A549 (cell line): ENCODE measurements at regions not wholly inside any gene's neighbourhood (a gene's known extent, or its start where the extent isn't known, plus 50 kb on each side); places are given as distances from the start of the nearest gene placed in this dataset.

ENCODE experiments used
- CHD2 ChIP-seq: fragments of 150-350 bp; IDR thresholded peaks from 2 replicates; pipeline ENCODE4 v1.6.1; 2014; ENCODE audit warnings: low read length; ENCODE audit not compliant: partially characterized antibody
- EP300 ChIP-seq, 2 experiments: fragments of >200 bp; sonication (Bioruptor Twin); formaldehyde crosslinking; IDR thresholded peaks; 2 replicates in 1 of 2; 3 replicates in 1 of 2; pipeline ENCODE4 v1.6.1; 2016 to 2017
- JUN ChIP-seq, 2 experiments: fragments of >200 bp; sonication (Bioruptor Twin); formaldehyde crosslinking; IDR thresholded peaks; 2 replicates in 1 of 2; 3 replicates in 1 of 2; pipeline ENCODE4 v1.6.1; 2016 to 2017
- POLR2A ChIP-seq: IDR thresholded peaks from 2 replicates; pipeline ENCODE4 v1.6.1; 2012; ENCODE audit warnings: mild to moderate bottlenecking, low read length
- RAD21 ChIP-seq, 2 experiments: fragments of >200 bp in 1 of 2; sonication (Bioruptor Twin) in 1 of 2; formaldehyde crosslinking in 1 of 2; IDR thresholded peaks in 1 of 2; conservative IDR thresholded peaks in 1 of 2; 2 replicates in 1 of 2; 3 replicates in 1 of 2; pipeline ENCODE4 v1.6.1; 2012 to 2018; ENCODE audit warnings: inconsistent platforms in 1 of 2
- RARB ChIP-seq: fragments of 250-450 bp; sonication (Bioruptor Pico); IDR thresholded peaks from 2 replicates; pipeline ENCODE4 v1.8.0; 2021; ENCODE audit warnings: mild to moderate bottlenecking, moderate library complexity
- RFX5 ChIP-seq: fragments of 450-650 bp; IDR thresholded peaks from 2 replicates; pipeline ENCODE4 v1.7.1; 2014; ENCODE audit warnings: antibody characterized with exemption, mild to moderate bottlenecking, moderate library complexity
- SMC3 ChIP-seq: fragments of >200 bp; sonication (Bioruptor Twin); formaldehyde crosslinking; IDR thresholded peaks from 3 replicates; pipeline ENCODE4 v1.6.1; 2018; ENCODE audit warnings: inconsistent platforms
- TF ChIP-seq, protein P1 (sequence below): fragments of >200 bp; sonication (Bioruptor Twin); formaldehyde crosslinking; IDR thresholded peaks from 3 replicates; pipeline ENCODE4 v1.5.1; 2016
- TF ChIP-seq, protein P2 (sequence below): IDR thresholded peaks from 2 replicates; pipeline ENCODE4 v1.6.1; 2012
- TF ChIP-seq, protein P3 (sequence below): fragments of 200-600 bp; sonication (generic); IDR thresholded peaks from 2 replicates; pipeline ENCODE4 v1.6.1; 2016; ENCODE audit warnings: antibody characterized with exemption, mild to moderate bottlenecking, moderate library complexity
- TF ChIP-seq, protein P4 (sequence below): IDR thresholded peaks from 2 replicates; pipeline ENCODE4 v1.6.1; 2012; ENCODE audit warnings: low read depth, borderline replicate concordance
- TF ChIP-seq, protein P5 (sequence below): fragments of >200 bp; sonication (Bioruptor Twin); formaldehyde crosslinking; IDR thresholded peaks from 3 replicates; pipeline ENCODE4 v1.6.1; 2016

DNA sequence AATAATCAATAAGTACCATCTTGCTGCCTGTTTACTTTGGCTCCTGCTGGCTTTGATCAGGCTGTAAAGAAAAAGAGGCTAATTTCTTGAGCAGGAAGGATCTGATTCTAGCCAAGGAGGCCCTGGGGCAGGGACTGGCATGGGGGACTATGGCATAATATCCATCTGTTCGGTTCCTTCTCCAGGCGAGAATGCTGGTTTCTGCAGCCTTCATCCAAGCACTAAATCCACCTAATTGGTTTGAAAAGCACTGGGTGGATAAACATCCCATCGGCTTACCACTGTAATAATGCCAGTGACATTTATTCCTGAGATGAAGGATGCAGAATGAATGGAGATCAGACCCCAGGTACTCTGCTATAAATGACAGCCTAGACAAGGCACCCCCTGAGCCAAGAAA, 180.0 kb upstream of the ASIC2 start:
- TF ChIP-seq, protein P1, sequence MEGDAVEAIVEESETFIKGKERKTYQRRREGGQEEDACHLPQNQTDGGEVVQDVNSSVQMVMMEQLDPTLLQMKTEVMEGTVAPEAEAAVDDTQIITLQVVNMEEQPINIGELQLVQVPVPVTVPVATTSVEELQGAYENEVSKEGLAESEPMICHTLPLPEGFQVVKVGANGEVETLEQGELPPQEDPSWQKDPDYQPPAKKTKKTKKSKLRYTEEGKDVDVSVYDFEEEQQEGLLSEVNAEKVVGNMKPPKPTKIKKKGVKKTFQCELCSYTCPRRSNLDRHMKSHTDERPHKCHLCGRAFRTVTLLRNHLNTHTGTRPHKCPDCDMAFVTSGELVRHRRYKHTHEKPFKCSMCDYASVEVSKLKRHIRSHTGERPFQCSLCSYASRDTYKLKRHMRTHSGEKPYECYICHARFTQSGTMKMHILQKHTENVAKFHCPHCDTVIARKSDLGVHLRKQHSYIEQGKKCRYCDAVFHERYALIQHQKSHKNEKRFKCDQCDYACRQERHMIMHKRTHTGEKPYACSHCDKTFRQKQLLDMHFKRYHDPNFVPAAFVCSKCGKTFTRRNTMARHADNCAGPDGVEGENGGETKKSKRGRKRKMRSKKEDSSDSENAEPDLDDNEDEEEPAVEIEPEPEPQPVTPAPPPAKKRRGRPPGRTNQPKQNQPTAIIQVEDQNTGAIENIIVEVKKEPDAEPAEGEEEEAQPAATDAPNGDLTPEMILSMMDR, result no peak
- TF ChIP-seq EP300 (IDR thresholded peaks at IDR 0.05), result no peak
- no peak for TF ChIP-seq POLR2A
- TF ChIP-seq, protein P2, sequence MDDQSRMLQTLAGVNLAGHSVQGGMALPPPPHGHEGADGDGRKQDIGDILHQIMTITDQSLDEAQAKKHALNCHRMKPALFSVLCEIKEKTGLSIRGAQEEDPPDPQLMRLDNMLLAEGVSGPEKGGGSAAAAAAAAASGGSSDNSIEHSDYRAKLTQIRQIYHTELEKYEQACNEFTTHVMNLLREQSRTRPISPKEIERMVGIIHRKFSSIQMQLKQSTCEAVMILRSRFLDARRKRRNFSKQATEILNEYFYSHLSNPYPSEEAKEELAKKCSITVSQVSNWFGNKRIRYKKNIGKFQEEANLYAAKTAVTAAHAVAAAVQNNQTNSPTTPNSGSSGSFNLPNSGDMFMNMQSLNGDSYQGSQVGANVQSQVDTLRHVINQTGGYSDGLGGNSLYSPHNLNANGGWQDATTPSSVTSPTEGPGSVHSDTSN, result no peak
- no peak for TF ChIP-seq RARB (CRISPR knock-in tag)
- TF ChIP-seq JUN (IDR thresholded peaks at IDR 0.05), result no peak
- no peak for TF ChIP-seq RAD21 (conservative IDR thresholded peaks at IDR 0.05 in 1 of 2, IDR thresholded peaks at IDR 0.05 in 1 of 2)
- TF ChIP-seq, protein P3, sequence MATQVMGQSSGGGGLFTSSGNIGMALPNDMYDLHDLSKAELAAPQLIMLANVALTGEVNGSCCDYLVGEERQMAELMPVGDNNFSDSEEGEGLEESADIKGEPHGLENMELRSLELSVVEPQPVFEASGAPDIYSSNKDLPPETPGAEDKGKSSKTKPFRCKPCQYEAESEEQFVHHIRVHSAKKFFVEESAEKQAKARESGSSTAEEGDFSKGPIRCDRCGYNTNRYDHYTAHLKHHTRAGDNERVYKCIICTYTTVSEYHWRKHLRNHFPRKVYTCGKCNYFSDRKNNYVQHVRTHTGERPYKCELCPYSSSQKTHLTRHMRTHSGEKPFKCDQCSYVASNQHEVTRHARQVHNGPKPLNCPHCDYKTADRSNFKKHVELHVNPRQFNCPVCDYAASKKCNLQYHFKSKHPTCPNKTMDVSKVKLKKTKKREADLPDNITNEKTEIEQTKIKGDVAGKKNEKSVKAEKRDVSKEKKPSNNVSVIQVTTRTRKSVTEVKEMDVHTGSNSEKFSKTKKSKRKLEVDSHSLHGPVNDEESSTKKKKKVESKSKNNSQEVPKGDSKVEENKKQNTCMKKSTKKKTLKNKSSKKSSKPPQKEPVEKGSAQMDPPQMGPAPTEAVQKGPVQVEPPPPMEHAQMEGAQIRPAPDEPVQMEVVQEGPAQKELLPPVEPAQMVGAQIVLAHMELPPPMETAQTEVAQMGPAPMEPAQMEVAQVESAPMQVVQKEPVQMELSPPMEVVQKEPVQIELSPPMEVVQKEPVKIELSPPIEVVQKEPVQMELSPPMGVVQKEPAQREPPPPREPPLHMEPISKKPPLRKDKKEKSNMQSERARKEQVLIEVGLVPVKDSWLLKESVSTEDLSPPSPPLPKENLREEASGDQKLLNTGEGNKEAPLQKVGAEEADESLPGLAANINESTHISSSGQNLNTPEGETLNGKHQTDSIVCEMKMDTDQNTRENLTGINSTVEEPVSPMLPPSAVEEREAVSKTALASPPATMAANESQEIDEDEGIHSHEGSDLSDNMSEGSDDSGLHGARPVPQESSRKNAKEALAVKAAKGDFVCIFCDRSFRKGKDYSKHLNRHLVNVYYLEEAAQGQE, result no peak
- TF ChIP-seq, protein P4, sequence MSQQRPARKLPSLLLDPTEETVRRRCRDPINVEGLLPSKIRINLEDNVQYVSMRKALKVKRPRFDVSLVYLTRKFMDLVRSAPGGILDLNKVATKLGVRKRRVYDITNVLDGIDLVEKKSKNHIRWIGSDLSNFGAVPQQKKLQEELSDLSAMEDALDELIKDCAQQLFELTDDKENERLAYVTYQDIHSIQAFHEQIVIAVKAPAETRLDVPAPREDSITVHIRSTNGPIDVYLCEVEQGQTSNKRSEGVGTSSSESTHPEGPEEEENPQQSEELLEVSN, result no peak
- TF ChIP-seq SMC3, result no peak
- no peak for TF ChIP-seq CHD2
- TF ChIP-seq RFX5, result no peak
- TF ChIP-seq, protein P5, sequence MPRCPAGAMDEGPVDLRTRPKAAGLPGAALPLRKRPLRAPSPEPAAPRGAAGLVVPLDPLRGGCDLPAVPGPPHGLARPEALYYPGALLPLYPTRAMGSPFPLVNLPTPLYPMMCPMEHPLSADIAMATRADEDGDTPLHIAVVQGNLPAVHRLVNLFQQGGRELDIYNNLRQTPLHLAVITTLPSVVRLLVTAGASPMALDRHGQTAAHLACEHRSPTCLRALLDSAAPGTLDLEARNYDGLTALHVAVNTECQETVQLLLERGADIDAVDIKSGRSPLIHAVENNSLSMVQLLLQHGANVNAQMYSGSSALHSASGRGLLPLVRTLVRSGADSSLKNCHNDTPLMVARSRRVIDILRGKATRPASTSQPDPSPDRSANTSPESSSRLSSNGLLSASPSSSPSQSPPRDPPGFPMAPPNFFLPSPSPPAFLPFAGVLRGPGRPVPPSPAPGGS, result no peak
